NCI-H774 (cell line): ENCODE measurements at regions not wholly inside any gene's neighbourhood (a gene's known extent, or its start where the extent isn't known, plus 50 kb on each side); places are given as distances from the start of the nearest gene placed in this dataset.

Experiments
- DNase-seq: peaks from one replicate; lab custom pipeline; 2025; lab: John Stamatoyannopoulos, UW

DNA sequence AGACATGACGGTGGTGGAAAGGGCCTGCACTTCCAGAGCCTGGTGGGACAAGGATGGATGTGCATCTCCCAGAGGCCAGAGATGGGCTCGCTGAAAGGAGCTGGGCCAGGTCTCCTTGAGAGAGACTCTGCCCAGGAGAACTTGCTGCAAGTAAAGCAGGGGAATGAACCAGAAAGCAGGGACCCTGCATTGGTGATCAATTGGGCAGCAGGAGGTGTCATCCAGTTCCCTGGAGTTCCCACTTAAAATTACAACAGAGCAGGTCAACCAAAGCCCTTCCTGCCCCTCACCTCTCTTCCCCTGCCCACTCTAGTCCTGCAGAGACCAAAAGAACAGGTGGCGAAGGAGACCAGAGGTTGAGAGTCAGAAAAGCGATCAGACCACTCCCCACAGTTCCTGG is 69.7 kb upstream of the CAB39 start:
- DNase-seq: no peak

- no peak for DNase-seq
These were observed 68.9 kb upstream of the CAB39 start for GRCh38 chr2:230643576-230644291.

DNA sequence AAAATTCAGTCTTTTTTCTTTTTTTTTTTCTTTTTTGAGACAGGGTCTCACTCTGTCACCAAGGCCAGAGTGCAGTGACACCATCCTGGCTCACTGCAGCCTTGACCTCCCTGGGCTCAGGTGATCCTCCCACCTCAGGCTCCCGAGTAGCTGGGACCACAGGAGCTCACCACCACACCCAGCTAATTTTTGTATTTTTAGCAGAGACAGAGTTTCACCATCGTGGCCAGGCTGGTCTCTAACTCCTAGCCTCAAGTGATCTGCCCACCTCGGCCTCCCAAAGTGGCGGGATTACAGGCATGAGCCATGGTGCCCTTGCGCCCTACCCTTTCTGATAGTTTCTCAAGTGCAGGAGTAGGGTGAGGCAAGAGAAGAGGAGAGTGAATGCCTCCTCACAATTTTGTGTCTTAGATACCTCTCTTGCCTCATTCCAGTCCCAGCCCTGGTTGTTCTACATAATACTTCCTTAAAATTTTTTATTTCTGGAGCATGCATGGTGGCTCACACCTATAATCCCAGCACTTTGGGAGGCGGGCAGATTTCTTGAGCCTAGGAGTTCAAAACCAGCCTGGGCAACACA is 68.2 kb upstream of the CAB39 start:
- no peak for DNase-seq

DNA sequence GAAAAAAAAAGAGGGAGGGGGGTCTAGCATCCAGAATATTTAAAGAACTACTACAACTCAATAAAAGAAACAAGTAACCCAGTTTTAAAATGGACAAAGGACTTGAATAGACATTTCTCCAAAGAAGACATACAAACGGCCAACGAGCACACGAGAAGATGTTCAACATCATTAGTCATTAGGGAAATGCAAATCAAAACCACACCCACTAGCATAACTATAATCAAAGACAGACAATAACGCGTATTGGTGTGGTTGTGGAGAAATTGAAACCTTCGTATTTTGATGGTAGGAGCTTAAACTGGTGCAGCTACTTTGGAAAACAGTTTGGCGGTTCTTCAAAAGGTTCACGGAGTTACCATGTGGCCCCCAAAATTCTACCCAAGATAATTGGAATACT is 64.3 kb upstream of the CAB39 start:
- DNase-seq: no peak

- peak; percentile 16 for DNase-seq
These were observed 62.0 kb upstream of the CAB39 start for GRCh38 chr2:230650585-230651137.

DNA sequence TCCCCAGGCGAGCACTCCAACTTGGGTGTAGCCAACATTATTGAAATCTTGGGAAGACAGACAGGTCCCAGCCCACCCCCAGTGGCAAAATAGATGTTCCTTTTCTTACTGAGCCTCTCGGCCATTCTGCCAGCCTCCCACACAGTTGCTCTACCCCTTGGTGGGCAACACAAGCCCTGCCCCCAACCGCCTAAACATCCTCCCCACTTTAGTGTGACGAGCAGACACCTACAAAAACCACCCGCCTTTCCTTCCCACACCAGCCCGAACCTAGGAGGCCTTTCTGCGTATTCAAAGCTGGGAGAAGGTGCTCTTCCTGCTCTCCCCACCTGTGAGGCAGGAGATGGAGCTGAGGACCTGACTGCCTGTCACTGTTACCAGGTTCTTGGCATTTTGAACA is 58.6 kb upstream of the CAB39 start:
- no peak for DNase-seq

DNA sequence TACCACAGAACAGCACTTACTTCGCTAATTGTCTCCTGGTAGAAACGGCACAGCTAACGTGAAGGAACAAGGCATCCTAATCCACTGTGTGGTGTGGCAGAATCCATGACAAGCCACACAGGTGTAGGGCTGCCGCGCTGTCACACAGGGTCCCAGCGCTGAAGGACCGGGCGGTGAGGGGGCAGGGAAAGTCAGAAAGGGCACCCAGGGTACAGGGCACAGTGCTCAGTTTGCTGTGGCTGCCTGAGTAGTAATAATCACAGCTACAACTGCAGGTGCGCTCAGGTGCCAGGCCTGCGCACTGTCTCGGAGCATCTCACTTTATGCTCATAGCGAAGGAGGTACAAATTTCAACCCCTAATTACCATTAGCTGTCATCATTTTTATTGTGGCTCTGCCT is 55.2 kb upstream of the CAB39 start:
- DNase-seq: no peak

DNA sequence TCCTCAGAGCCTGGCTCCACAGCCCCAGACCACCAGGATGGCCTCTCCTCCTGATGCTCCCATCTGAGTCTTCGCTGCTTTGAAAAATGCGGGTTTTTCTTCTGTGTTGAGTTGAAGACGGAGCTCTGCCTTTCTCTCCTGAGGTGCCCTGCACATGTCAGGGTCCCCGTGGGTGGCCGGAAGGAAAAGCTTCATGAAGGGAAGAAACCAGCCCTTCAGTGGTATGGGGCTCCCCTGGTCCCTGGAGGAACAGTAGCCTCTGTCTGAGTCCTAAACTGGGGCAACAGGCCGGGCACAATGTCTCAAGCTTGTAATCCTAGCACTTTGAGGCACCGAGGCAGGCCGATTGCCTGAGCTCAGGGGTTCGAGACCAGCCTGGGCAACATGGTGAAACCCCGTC is 54.7 kb upstream of the CAB39 start:
- no peak for DNase-seq

GRCh38 chr2:230658577-230658876 is 54.1 kb upstream of the CAB39 start:
- no peak for DNase-seq

- no peak for DNase-seq
These were observed 53.6 kb upstream of the CAB39 start for GRCh38 chr2:230658877-230659652.

DNA sequence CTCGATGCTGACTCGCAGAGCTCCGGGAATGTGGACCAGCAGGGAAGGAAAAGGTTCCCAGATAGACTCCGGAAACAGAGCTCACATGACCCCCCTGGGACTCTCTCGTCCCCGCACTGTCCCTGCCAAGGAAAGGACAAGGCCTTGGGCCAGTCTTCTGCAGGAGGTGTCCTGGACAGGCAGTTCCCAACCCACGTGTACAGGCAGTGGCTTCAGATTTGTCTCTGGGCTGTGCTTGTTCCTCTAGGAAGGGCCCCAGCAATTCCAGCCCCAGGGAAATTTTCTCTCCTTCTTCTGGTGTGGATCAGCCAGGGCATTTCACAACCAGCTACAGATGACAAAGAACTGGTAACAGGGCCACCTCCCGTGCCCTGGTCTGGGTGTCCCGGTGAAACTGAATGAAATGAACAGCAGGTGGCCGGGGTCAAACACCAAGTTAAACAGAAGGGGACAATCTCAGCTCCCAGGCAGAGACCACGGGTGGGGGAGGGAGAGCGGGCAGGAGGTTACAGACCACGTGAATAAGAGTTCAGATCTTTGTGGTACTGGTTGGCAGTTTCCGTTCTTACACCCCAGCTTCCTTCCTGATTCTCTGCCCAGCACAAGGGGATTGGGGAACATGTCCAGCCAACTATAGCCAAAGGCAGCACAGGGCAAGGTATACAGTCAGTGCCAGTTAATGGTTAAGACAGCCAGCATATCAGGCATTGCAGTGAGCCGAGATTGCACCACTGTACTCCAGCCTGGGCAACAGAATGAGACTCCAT is 52.2 kb upstream of the CAB39 start:
- DNase-seq: no peak

DNA sequence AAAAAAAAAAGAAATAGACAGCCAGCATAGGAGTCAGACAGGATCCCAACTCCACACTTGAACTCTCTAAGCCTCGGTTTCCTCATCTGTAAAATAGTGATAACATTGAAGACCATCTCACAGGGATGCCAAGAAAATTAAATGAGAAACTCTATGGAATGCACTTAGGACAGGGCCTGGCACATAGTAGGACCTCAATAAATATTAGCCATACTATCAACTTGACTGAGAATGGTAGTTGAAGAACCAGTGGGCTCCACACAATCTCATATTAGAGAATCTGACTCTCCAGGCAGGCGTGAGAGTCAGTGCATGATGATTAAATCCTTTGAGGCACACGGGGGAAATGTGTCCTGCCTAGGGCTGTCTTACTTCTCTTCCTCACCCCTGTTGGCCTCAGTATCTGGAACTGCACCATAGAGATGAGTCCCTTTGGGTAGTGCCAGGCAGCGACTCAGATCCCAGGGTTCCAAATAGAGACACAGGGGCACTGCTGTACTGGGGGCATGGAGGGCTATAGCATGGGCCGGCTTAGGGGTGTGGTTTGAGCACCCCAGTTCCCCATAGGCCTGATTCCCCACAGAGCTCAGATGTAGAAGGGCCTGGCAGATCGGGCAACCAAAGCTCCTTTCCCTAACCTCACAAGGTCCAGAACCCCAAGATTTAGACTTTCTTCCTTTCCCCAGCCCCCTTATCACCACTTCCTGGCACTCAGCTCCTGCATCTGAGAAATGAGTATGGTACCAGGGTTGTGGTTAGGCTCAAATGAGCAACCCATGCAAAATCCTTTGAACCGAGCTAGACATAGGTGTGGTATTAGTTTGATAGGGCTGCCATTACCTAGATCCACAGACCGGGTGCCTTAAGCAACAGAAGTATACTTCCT is 51.3 kb upstream of the CAB39 start:
- DNase-seq: no peak
